Endodermal cell (in vitro differentiated cells): ENCODE measurements at regions not wholly inside any gene's neighbourhood (a gene's known extent, or its start where the extent isn't known, plus 50 kb on each side); places are given as distances from the start of the nearest gene placed in this dataset.

Experiments used
- DNase-seq: peaks from one replicate; pipeline ENCODE4 v3.0.0-alpha.2; 2017
- H3K27ac ChIP-seq: 2 replicates; pipeline ENCODE4 v1.5.1; 2013; ENCODE audit warnings: mild to moderate bottlenecking, low read depth, low read length, moderate library complexity
- H3K27me3 ChIP-seq: 2 replicates; pipeline ENCODE4 v1.6.1; 2013; ENCODE audit warnings: mild to moderate bottlenecking, low read length, moderate library complexity; ENCODE audit not compliant: insufficient read depth, control insufficient read depth, poor library complexity, severe bottlenecking
- H3K36me3 ChIP-seq: 2 replicates; pipeline ENCODE4 v1.7.0; 2013; ENCODE audit warnings: mild to moderate bottlenecking, low read length, moderate library complexity; ENCODE audit not compliant: control insufficient read depth, insufficient read depth
- H3K4me1 ChIP-seq: one replicate; pipeline ENCODE4 v1.7.0; 2013; ENCODE audit warnings: low read length; ENCODE audit not compliant: control insufficient read depth, insufficient read depth
- H3K4me3 ChIP-seq: 2 replicates; pipeline ENCODE4 v1.5.1; 2013; ENCODE audit warnings: mild to moderate bottlenecking, low read length, moderate library complexity
- H3K9ac ChIP-seq: 2 replicates; pipeline ENCODE4 v1.6.1; 2013; ENCODE audit warnings: mild to moderate bottlenecking, low read length, moderate library complexity; ENCODE audit not compliant: poor library complexity, severe bottlenecking; ENCODE audit errors: extremely low read depth
- H3K9me3 ChIP-seq: 2 replicates; pipeline ENCODE4 v1.6.1; 2013; ENCODE audit warnings: mild to moderate bottlenecking, low read length, moderate library complexity; ENCODE audit not compliant: control insufficient read depth
- H3K27ac Mint-ChIP-seq: 2 replicates; pipeline ENCODE4 v1.8.0; 2020; ENCODE audit warnings: mixed read lengths
- H3K27me3 Mint-ChIP-seq: 2 replicates; pipeline ENCODE4 v1.8.0; 2021; ENCODE audit warnings: mild to moderate bottlenecking, mixed read lengths; ENCODE audit not compliant: insufficient read depth
- H3K36me3 Mint-ChIP-seq: 2 replicates; pipeline ENCODE4 v1.8.0; 2020; ENCODE audit warnings: low read depth, mixed read lengths
- H3K4me1 Mint-ChIP-seq: 2 replicates; pipeline ENCODE4 v1.8.0; 2020; ENCODE audit warnings: mixed read lengths
- H3K4me3 Mint-ChIP-seq: 2 replicates; pipeline ENCODE4 v1.8.0; 2020; ENCODE audit warnings: mild to moderate bottlenecking, moderate library complexity, mixed read lengths
- H3K9me3 Mint-ChIP-seq: 2 replicates; pipeline ENCODE4 v1.8.0; 2020; ENCODE audit warnings: mild to moderate bottlenecking, mixed read lengths
- WGBS, 2 experiments: methylation state at CpG; one replicate each; pipeline versions ENCODE4 v1.1.5 to v1.1.7; 2013; ENCODE audit warnings: missing lambda C conversion rate in 2 of 2, mixed read lengths in 1 of 2; ENCODE audit not compliant: insufficient coverage in 1 of 2, insufficient read length in 1 of 2; 5-methylcytosine and 5-hydroxymethylcytosine counted together
- TF ChIP-seq, protein P1 (sequence below): fragments of 200-600 bp; sonication (generic); conservative IDR thresholded peaks from 2 replicates; pipeline ENCODE4 v1.5.0; 2021; ENCODE audit warnings: antibody characterized with exemption, mild to moderate bottlenecking

DNA sequence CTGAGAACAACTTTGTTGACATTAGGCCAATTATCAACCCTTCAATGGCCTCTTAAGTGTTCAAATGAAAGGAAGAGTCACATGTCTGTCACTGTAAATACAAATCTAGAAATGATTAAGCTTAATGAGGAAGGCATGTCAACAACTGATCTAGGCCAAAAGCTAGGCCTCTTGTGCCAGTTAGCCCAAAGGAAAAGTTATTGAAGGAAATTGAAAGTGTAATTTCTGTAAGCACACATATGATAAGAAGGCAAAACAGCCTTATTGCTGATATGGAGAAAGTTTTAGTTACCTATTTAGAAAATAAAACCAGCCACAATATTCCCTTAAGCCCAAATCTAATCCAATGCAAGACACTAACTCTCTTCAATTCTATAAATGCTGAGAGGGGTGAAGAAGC lies 604.7 kb downstream of the SLITRK6 start:
- Histone ChIP-seq H3K27ac (no peak overlapping the region), H3K4me3 (no peak overlapping the region), H3K9ac (no peak overlapping the region), H3K36me3 (no peaks in the 10 kb centered on the region), H3K9me3 (peaks cover 20% of the 10 kb centered on the region), H3K4me1 (peaks cover 4% of the 10 kb centered on the region), H3K27me3 (no peaks in the 10 kb centered on the region)
- Mint-ChIP-seq H3K36me3 (peaks cover 3% of the 10 kb centered on the region), H3K4me3 (no peak overlapping the region), H3K27me3 (no peaks in the 10 kb centered on the region), H3K9me3 (peaks cover 5% of the 10 kb centered on the region), H3K27ac (no peak overlapping the region), H3K4me1 (peaks cover 15% of the 10 kb centered on the region)
- TF ChIP-seq, protein P1, sequence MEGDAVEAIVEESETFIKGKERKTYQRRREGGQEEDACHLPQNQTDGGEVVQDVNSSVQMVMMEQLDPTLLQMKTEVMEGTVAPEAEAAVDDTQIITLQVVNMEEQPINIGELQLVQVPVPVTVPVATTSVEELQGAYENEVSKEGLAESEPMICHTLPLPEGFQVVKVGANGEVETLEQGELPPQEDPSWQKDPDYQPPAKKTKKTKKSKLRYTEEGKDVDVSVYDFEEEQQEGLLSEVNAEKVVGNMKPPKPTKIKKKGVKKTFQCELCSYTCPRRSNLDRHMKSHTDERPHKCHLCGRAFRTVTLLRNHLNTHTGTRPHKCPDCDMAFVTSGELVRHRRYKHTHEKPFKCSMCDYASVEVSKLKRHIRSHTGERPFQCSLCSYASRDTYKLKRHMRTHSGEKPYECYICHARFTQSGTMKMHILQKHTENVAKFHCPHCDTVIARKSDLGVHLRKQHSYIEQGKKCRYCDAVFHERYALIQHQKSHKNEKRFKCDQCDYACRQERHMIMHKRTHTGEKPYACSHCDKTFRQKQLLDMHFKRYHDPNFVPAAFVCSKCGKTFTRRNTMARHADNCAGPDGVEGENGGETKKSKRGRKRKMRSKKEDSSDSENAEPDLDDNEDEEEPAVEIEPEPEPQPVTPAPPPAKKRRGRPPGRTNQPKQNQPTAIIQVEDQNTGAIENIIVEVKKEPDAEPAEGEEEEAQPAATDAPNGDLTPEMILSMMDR, result no peak
- no peak for DNase-seq

DNA sequence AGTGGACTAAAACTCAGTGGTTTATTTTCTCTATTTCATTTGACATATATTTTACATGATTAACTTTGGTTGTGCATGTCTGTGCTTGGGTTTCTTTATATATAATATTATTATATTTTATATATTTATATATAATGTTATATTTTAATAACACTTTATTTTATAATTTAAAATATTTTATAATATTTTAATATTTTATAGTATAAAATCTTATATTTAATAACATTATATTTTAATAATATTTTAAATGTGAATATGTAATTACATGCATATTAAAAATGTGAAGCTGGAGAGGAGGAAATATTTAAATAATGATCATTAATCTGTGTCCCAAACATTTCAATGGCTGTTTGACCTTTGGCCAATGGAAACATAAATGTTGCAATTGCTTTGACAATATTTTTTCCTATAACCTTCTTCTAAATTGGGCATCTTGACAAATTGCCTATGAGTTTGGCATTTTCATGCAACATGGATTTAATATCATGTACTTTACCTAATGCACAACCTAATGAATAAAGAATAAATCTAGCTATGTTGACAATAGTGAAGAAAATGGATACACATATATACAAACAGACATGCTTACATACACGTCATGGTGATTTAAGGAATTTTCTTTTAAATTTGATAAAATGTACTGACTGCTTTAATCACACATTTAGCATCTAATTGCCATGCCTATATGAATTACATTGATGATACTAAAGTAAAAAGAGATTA lies 607.1 kb downstream of the SLITRK6 start:
- TF ChIP-seq, protein P1, result no peak
- Histone ChIP-seq H3K36me3 (no peaks in the 10 kb centered on the region), H3K4me3 (no peak overlapping the region), H3K4me1 (peaks cover 4% of the 10 kb centered on the region), H3K9ac (no peak overlapping the region), H3K9me3 (peaks cover 8% of the 10 kb centered on the region), H3K27ac (no peak overlapping the region), H3K27me3 (no peaks in the 10 kb centered on the region)
- Mint-ChIP-seq H3K4me3 (no peak overlapping the region), H3K27me3 (no peaks in the 10 kb centered on the region), H3K27ac (no peak overlapping the region), H3K4me1 (peaks cover 10% of the 10 kb centered on the region), H3K36me3 (no peaks in the 10 kb centered on the region), H3K9me3 (no peaks in the 10 kb centered on the region)
- DNase-seq, result no peak
- no CpG with 5 or more reads among the region's 1 CpG for WGBS, 2 experiments

DNA sequence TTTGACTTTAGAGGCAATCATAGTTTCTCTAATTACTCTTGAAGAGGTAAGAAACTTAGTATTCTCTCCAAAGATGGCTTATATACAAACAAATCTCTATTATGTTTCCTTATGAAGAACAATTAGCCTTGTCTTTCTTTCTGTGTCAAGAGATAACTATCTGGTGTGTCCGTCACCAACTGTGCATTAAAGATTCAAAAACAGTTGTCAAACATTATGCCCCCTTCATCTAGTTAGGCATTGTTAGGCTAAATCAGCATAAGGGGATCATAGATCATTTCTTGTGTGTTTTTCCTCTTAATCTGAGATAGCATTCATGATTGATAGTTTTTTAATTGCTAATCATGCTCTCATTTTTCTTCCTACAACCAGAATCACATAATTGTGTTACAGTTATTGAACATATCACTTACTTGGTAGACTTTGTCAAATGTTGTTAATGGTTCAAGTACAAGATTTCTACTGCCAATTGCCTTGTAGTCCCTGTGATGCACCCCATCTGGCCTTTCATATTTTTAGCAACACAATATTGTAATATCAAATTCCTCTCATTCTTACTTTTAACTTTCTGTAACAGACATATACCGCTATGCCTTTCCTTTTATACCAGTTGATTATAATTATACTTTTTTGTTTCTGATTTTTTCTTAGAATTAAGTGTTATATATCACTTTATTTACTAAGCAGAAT lies 612.7 kb downstream of the SLITRK6 start:
- no peak overlapping the region for H3K4me3 Mint-ChIP-seq
- TF ChIP-seq, protein P1, result no peak
- peaks cover 2% of the 10 kb centered on the region for H3K9me3 Mint-ChIP-seq
- no peaks in the 10 kb centered on the region for H3K4me1 ChIP-seq
- no peak overlapping the region for H3K9ac ChIP-seq
- no peaks in the 10 kb centered on the region for H3K27me3 Mint-ChIP-seq
- H3K27ac ChIP-seq, result no peak overlapping the region
- no peaks in the 10 kb centered on the region for H3K36me3 Mint-ChIP-seq
- no peaks in the 10 kb centered on the region for H3K36me3 ChIP-seq
- H3K4me1 Mint-ChIP-seq, result no peaks in the 10 kb centered on the region
- H3K27ac Mint-ChIP-seq, result no peak overlapping the region
- 83 to 100% methylated on average over 1 of the region's 2 CpGs for WGBS, 2 experiments
- no peaks in the 10 kb centered on the region for H3K27me3 ChIP-seq
- H3K4me3 ChIP-seq, result no peak overlapping the region
- no peak for DNase-seq
- H3K9me3 ChIP-seq, result peaks cover 2% of the 10 kb centered on the region
